ENCODE measurements at regions not wholly inside any gene's neighbourhood (a gene's known extent, or its start where the extent isn't known, plus 50 kb on each side); places are given as distances from the start of the nearest gene placed in this dataset.

- DNase-seq (ENCODE audit: low spot score) (no peak), ATAC-seq (ENCODE audit: insufficient number of reproducible peaks, low FRiP score, low read depth) (no peak)
- H3K27me3 ChIP-seq (replicated peaks; ENCODE audit: insufficient read depth): no peaks in the 10 kb centered on the region
- no peaks in the 10 kb centered on the region for H3K4me1 ChIP-seq (ENCODE audit: control insufficient read depth in 1 of 2, low read depth in 2 of 2)
- H3K4me3 ChIP-seq: no peak overlapping the region
- TF ChIP-seq, protein P1, sequence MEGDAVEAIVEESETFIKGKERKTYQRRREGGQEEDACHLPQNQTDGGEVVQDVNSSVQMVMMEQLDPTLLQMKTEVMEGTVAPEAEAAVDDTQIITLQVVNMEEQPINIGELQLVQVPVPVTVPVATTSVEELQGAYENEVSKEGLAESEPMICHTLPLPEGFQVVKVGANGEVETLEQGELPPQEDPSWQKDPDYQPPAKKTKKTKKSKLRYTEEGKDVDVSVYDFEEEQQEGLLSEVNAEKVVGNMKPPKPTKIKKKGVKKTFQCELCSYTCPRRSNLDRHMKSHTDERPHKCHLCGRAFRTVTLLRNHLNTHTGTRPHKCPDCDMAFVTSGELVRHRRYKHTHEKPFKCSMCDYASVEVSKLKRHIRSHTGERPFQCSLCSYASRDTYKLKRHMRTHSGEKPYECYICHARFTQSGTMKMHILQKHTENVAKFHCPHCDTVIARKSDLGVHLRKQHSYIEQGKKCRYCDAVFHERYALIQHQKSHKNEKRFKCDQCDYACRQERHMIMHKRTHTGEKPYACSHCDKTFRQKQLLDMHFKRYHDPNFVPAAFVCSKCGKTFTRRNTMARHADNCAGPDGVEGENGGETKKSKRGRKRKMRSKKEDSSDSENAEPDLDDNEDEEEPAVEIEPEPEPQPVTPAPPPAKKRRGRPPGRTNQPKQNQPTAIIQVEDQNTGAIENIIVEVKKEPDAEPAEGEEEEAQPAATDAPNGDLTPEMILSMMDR (IDR thresholded peaks at IDR 0.05): no peak
- no peak overlapping the region for H3K27ac ChIP-seq
- H3K36me3 ChIP-seq: no peaks in the 10 kb centered on the region
- no peaks in the 10 kb centered on the region for H3K9me3 ChIP-seq
Observed at GRCh38 chr14:26963711-26964110, 365.9 kb upstream of the NOVA1 start.

GRCh38 chr14:26965490-26965889 is 367.7 kb upstream of the NOVA1 start:
- no peaks in the 10 kb centered on the region for H3K4me1 ChIP-seq (ENCODE audit: control insufficient read depth in 1 of 2, low read depth in 2 of 2)
- no peaks in the 10 kb centered on the region for H3K36me3 ChIP-seq
- TF ChIP-seq, protein P1 (IDR thresholded peaks at IDR 0.05): no peak
- ATAC-seq (ENCODE audit: insufficient number of reproducible peaks, low FRiP score, low read depth) (no peak), DNase-seq (ENCODE audit: low spot score) (no peak)
- H3K9me3 ChIP-seq: no peaks in the 10 kb centered on the region
- H3K27me3 ChIP-seq (replicated peaks; ENCODE audit: insufficient read depth): no peaks in the 10 kb centered on the region
- H3K4me3 ChIP-seq: no peak overlapping the region
- no peak overlapping the region for H3K27ac ChIP-seq

DNA sequence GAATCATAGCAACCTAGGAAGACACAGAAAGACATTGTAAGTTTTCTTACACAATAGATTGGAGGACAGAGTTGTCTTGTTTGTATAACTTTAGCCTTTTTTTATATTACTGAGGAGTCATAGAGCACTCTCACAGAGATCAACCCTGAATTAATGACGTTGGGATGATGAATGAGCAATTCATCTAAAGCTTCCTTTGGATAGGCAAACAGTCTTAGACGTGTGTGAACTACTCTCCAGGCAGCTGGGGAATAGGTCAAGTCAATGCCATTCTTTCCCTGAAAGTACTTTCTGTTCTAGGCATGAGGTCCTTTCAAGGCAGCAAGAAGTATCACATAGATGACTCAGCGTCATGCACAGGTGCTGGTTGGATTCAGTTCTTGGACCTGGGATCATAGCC is 369.1 kb upstream of the NOVA1 start:
- Histone ChIP-seq H3K27me3 (replicated peaks; ENCODE audit: insufficient read depth) (no peaks in the 10 kb centered on the region), H3K27ac (no peak overlapping the region), H3K9me3 (no peaks in the 10 kb centered on the region), H3K36me3 (no peaks in the 10 kb centered on the region), H3K4me1 (ENCODE audit: control insufficient read depth in 1 of 2, low read depth in 2 of 2) (no peaks in the 10 kb centered on the region), H3K4me3 (no peak overlapping the region)
- TF ChIP-seq, protein P1 (IDR thresholded peaks at IDR 0.05): no peak
- ATAC-seq (ENCODE audit: insufficient number of reproducible peaks, low FRiP score, low read depth) (no peak), DNase-seq (ENCODE audit: low spot score) (no peak)

GRCh38 chr14:26974965-26975364 is 377.1 kb upstream of the NOVA1 start:
- no peak overlapping the region for H3K27ac ChIP-seq
- H3K9me3 ChIP-seq: no peaks in the 10 kb centered on the region
- no peaks in the 10 kb centered on the region for H3K27me3 ChIP-seq (replicated peaks; ENCODE audit: insufficient read depth)
- no peak for ATAC-seq (ENCODE audit: insufficient number of reproducible peaks, low FRiP score, low read depth)
- H3K36me3 ChIP-seq: no peaks in the 10 kb centered on the region
- TF ChIP-seq, protein P1 (IDR thresholded peaks at IDR 0.05): no peak
- no peak overlapping the region for H3K4me3 ChIP-seq
- DNase-seq (ENCODE audit: low spot score): no peak
- H3K4me1 ChIP-seq (ENCODE audit: control insufficient read depth in 1 of 2, low read depth in 2 of 2): no peaks in the 10 kb centered on the region

- H3K9me3 ChIP-seq: no peaks in the 10 kb centered on the region
- H3K27ac ChIP-seq: no peak overlapping the region
- no peaks in the 10 kb centered on the region for H3K36me3 ChIP-seq
- no peak for DNase-seq (ENCODE audit: low spot score)
- no peaks in the 10 kb centered on the region for H3K4me1 ChIP-seq (ENCODE audit: control insufficient read depth in 1 of 2, low read depth in 2 of 2)
- ATAC-seq (ENCODE audit: insufficient number of reproducible peaks, low FRiP score, low read depth): no peak
- H3K4me3 ChIP-seq: no peak overlapping the region
- H3K27me3 ChIP-seq (replicated peaks; ENCODE audit: insufficient read depth): no peaks in the 10 kb centered on the region
- TF ChIP-seq, protein P1 (IDR thresholded peaks at IDR 0.05): no peak
Observed at GRCh38 chr14:26982071-26982470, 384.2 kb upstream of the NOVA1 start.
